Neural progenitor cell (in vitro differentiated cells): ENCODE measurements at regions not wholly inside any gene's neighbourhood (a gene's known extent, or its start where the extent isn't known, plus 50 kb on each side); places are given as distances from the start of the nearest gene placed in this dataset.

ENCODE experiments used
- EZH2 ChIP-seq: fragments of 200-600 bp; sonication (generic); IDR thresholded peaks from 2 replicates; pipeline ENCODE4 v1.6.1; 2017; ENCODE audit warnings: antibody characterized with exemption, mild to moderate bottlenecking, moderate library complexity
- TF ChIP-seq, protein P1 (sequence below): fragments of 200-600 bp; sonication (generic); IDR thresholded peaks from 2 replicates; pipeline ENCODE4 v1.5.1; 2017; ENCODE audit warnings: antibody characterized with exemption, mild to moderate bottlenecking

DNA sequence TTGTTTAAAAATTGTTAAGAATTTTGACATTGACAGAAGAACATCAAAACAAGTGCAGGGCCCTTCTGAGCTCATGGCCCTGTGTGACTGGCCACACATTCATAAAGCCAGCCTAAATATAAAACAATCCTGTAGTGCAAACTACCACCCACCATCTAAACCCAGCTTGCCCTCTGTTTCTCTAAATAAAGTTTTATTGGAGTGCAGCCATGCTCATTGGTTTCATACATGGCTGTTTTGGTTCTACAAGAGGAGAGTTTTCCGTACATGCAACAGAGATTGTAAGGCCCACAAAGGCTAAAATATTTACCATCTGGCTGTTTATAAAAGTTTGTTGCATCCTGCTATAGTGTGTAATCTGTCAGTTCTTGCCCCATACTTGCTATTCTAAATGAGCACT, 54.6 kb upstream of the TRIM24 start:
- TF ChIP-seq, protein P1, sequence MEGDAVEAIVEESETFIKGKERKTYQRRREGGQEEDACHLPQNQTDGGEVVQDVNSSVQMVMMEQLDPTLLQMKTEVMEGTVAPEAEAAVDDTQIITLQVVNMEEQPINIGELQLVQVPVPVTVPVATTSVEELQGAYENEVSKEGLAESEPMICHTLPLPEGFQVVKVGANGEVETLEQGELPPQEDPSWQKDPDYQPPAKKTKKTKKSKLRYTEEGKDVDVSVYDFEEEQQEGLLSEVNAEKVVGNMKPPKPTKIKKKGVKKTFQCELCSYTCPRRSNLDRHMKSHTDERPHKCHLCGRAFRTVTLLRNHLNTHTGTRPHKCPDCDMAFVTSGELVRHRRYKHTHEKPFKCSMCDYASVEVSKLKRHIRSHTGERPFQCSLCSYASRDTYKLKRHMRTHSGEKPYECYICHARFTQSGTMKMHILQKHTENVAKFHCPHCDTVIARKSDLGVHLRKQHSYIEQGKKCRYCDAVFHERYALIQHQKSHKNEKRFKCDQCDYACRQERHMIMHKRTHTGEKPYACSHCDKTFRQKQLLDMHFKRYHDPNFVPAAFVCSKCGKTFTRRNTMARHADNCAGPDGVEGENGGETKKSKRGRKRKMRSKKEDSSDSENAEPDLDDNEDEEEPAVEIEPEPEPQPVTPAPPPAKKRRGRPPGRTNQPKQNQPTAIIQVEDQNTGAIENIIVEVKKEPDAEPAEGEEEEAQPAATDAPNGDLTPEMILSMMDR, result no peak
- TF ChIP-seq EZH2, result no peak
